ENCODE measurements at regions not wholly inside any gene's neighbourhood (a gene's known extent, or its start where the extent isn't known, plus 50 kb on each side); places are given as distances from the start of the nearest gene placed in this dataset.
A peak's percentile ranks its signal among the peaks of the same experiment; 100 is the strongest.

- TF ChIP-seq MAFK (IDR thresholded peaks at IDR 0.05; ENCODE audit: partially characterized antibody) (no peak), POLR2A (IDR thresholded peaks at IDR 0.05; ENCODE audit: low read length) (no peak), CTCF (IDR thresholded peaks at IDR 0.05) (peak; percentile 27; the same call in 1 of the 3 replicates), BCL3 (IDR thresholded peaks at IDR 0.05) (no peak), ELK1 (IDR thresholded peaks at IDR 0.05; ENCODE audit: low read depth, low read length) (no peak), HDAC2 (IDR thresholded peaks at IDR 0.05) (no peak)
Measured at GRCh38 chr14:21902561-21903181, 229.1 kb upstream of the OR4E1 start.
